Activated T-cell treated with anti-CD3 and anti-CD28 coated beads, Interleukin-2, amount 50 U/mL, for 4 hours (primary cell): ENCODE measurements at regions not wholly inside any gene's neighbourhood (a gene's known extent, or its start where the extent isn't known, plus 50 kb on each side); places are given as distances from the start of the nearest gene placed in this dataset.
A peak's percentile ranks its signal among the peaks of the same experiment; 100 is the strongest.
"Not testable (repeated sequence)": the region's sequence is repeated elsewhere in the genome, so short reads cannot be mapped to it uniquely, and the experiment has no call there.

Source experiments
- ATAC-seq, 2 donors: fragments of 200-7000 bp; cut with Tn5 transposase; one replicate each; pipeline ENCODE4 v1.10.0; 2021
- DNase-seq: peaks from one replicate; pipeline ENCODE4 v3.0.0-alpha.2; 2020
- H3K27me3 Mint-ChIP-seq: one replicate; pipeline ENCODE4 v1.8.0; 2021; ENCODE audit warnings: low read depth, mixed read lengths
- H3K36me3 Mint-ChIP-seq: one replicate; pipeline ENCODE4 v1.8.0; 2022; ENCODE audit warnings: mixed read lengths; ENCODE audit not compliant: insufficient read depth
- H3K4me1 Mint-ChIP-seq: one replicate; pipeline ENCODE4 v1.8.0; 2021; ENCODE audit warnings: low read depth, mixed read lengths
- H3K4me3 Mint-ChIP-seq: one replicate; pipeline ENCODE4 v1.8.0; 2021; ENCODE audit warnings: mild to moderate bottlenecking, moderate library complexity, mixed read lengths
- H3K9me3 Mint-ChIP-seq: one replicate; pipeline ENCODE4 v1.8.0; 2021; ENCODE audit warnings: mixed read lengths

DNA sequence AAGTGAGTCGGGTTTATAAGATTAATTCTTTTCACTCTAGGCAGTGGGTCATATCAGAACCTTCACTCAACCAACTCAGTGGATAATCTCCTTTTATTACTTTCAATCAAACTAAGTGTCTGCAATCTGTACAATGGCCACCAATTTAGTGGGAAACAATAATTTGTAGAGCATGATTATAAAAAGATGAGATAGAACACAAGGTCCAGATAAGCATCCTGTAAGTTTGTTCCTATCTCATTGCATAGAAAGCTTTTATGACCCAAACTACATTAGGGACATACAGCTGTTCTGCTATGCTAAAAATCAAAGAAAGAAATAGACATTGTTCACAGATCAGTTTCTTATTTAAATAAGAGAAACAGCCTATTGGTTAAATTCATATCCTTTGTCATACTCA, 341.4 kb upstream of the PSMD7 start:
- no peaks in the 10 kb centered on the region for H3K27me3 Mint-ChIP-seq
- no peaks in the 10 kb centered on the region for H3K9me3 Mint-ChIP-seq
- H3K4me1 Mint-ChIP-seq = no peaks in the 10 kb centered on the region
- no peaks in the 10 kb centered on the region for H3K36me3 Mint-ChIP-seq
- DNase-seq (no peak), ATAC-seq (no peak)
- H3K4me3 Mint-ChIP-seq = no peak overlapping the region

DNA sequence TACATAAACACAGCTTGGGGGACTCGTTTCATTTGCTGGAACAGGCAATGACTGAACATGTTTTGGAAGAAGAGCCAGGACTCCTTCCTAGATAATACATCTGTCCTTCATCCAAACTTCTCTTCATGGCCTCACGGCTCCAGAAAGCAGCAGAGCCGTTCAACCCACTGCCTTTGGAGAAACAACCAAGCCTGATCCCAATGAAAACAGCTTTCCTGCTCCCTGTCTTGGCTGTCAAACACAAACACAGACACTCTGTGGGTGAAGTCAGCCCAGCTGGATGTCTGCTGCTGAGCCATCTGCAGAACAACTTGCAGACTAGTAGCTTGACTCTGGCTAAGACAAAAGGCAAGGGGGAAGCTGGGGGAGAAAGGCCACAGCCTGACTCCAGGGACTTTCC, 345.1 kb upstream of the PSMD7 start:
- H3K9me3 Mint-ChIP-seq = no peaks in the 10 kb centered on the region
- H3K4me1 Mint-ChIP-seq = no peaks in the 10 kb centered on the region
- no peaks in the 10 kb centered on the region for H3K36me3 Mint-ChIP-seq
- no peak for DNase-seq
- no peaks in the 10 kb centered on the region for H3K27me3 Mint-ChIP-seq
- no peak overlapping the region for H3K4me3 Mint-ChIP-seq
- no peak for ATAC-seq

DNA sequence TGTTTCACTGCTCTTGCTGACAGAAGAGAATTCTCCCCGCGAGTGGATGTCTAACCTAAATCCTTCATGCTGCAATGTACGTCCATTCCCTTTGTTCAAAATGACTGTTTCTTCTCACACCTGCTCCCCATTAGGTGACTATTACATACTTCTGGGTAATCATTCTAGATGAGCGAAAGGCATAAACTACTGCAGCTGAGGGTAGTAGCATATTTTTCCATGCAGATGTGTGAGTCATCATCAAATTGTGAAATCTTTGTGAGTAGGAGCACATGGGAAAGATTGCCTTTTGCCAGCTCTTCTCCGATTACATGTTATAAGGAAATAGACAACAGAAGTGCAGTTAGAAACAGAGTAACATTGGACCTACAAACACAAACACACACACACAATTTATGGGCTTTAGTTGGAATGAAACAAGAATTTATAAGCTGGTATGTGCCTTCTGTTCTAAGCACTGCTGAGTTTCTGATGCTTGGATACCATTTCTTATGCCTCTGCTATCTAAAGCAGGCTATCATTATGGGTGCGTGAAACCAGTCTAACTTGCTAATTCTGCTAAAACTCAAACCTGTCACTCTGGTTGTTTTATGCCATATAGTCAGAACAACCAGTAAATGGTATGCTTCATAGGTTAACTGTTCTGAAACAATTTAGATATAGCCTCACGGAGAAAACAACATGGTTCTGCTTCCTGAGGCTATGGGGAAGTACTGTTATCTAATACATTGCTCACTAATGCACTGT, 346.9 kb upstream of the PSMD7 start:
- Mint-ChIP-seq H3K9me3 (no peaks in the 10 kb centered on the region), H3K4me3 (no peak overlapping the region), H3K36me3 (no peaks in the 10 kb centered on the region), H3K27me3 (no peaks in the 10 kb centered on the region), H3K4me1 (no peaks in the 10 kb centered on the region)
- ATAC-seq (no peak), DNase-seq (no peak)

DNA sequence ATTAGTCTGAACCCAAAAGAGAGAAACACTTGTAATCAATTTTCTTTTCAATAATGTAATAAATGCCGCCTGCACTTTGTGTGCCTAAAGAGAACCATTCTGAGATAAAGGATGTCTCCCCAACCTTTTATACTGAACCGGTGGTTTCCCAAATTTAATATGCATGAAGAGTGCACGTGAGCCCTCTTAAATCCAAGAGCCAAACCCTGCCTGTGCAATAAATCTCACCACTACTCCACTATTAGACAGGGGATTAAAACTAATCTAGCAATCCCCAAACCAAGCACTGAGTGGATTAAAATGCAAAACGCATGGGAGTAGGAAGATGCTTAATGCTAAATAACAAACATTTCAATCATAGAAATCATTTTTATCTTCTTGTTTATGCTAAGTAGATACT, 351.0 kb upstream of the PSMD7 start:
- ATAC-seq (no peak), DNase-seq (no peak)
- Mint-ChIP-seq H3K36me3 (no peaks in the 10 kb centered on the region), H3K4me3 (no peak overlapping the region), H3K27me3 (no peaks in the 10 kb centered on the region), H3K9me3 (no peaks in the 10 kb centered on the region), H3K4me1 (no peaks in the 10 kb centered on the region)

DNA sequence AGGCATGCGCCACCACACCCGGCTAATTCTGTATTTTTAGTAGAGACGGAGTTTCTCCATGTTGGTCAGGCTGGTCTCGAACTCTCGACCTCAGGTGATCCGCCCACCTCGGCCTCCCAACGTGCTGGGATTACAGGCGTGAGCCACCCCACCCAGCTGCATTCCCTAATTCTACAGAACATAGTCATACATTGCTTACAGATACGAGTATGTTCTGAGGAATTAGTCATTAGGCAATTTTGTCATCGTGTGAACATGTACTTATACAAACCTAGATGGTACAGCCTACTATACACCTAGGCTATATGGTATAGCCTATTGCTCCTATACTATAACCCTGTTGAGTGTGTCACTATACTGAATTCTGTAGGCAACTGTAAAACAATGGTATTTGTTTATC, 353.4 kb upstream of the PSMD7 start:
- not testable (repeated sequence) for ATAC-seq, H3K36me3 Mint-ChIP-seq, H3K27me3 Mint-ChIP-seq, H3K4me3 Mint-ChIP-seq, H3K9me3 Mint-ChIP-seq, DNase-seq, H3K4me1 Mint-ChIP-seq

DNA sequence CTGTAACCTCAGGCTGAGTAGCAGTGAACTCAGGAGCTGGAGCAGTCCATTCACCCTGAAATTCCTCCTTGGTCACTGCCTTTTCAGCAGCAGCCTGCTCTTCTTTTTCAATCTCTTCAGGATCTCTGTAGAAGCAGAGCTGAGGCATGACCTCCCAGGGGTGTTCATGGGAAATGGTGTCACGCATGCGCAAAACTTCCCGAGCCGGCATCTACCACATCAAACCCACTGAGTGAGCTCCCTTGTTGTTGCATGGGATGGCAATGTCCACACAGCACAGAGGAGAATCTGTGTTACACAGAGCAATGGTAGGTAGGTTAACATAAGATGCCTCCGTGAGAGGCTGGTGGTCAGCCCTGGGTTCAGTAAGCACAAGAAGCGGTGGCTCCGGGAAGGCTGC, 355.8 kb upstream of the PSMD7 start:
- H3K27me3 Mint-ChIP-seq, H3K4me3 Mint-ChIP-seq, H3K36me3 Mint-ChIP-seq, H3K4me1 Mint-ChIP-seq, DNase-seq, ATAC-seq, H3K9me3 Mint-ChIP-seq: not testable (repeated sequence)

DNA sequence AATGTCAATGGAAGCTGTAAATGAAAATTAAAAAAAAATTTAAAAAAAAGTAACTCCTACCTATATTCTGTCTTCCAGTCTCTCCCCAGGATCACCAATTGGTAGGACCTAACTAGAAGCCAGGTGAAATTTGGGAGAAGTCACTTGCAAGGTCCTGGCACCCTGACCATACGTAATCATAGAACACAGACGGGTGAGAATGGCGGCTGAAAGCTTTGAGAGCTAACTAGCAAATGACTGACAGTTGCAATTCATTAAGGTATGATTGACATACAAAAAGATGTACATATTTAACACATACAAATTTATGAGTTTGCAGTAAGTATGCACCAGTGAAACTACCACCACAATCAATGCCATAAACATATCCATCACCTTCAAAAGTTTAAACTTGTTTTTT, 372.7 kb upstream of the PSMD7 start:
- Mint-ChIP-seq H3K36me3 (no peaks in the 10 kb centered on the region), H3K9me3 (peaks cover 10% of the 10 kb centered on the region), H3K4me3 (no peak overlapping the region), H3K27me3 (no peaks in the 10 kb centered on the region), H3K4me1 (no peaks in the 10 kb centered on the region)
- DNase-seq = no peak
- no peak for ATAC-seq

DNA sequence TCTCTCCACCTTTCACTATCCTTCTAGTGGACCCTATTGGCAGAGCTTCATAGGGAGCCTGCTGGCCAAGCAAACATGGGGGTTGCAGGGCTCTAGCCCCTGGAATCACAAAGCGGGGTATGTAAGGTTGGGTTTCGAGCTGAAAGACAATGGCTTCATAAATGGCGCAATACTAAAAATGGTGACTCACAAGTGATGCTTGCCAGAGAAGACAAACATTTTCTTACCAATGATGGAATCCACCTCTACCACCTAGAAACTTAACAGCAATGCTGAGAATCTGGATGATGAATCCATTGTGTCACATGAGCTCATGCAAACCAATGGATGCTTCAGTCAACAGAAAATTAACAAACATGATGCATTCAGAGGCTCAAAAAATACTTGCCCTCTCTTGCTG, 375.3 kb upstream of the PSMD7 start:
- H3K4me1 Mint-ChIP-seq = no peaks in the 10 kb centered on the region
- H3K27me3 Mint-ChIP-seq = no peaks in the 10 kb centered on the region
- no peaks in the 10 kb centered on the region for H3K36me3 Mint-ChIP-seq
- H3K4me3 Mint-ChIP-seq = no peak overlapping the region
- no peaks in the 10 kb centered on the region for H3K9me3 Mint-ChIP-seq
- ATAC-seq (no peak), DNase-seq (no peak)

DNA sequence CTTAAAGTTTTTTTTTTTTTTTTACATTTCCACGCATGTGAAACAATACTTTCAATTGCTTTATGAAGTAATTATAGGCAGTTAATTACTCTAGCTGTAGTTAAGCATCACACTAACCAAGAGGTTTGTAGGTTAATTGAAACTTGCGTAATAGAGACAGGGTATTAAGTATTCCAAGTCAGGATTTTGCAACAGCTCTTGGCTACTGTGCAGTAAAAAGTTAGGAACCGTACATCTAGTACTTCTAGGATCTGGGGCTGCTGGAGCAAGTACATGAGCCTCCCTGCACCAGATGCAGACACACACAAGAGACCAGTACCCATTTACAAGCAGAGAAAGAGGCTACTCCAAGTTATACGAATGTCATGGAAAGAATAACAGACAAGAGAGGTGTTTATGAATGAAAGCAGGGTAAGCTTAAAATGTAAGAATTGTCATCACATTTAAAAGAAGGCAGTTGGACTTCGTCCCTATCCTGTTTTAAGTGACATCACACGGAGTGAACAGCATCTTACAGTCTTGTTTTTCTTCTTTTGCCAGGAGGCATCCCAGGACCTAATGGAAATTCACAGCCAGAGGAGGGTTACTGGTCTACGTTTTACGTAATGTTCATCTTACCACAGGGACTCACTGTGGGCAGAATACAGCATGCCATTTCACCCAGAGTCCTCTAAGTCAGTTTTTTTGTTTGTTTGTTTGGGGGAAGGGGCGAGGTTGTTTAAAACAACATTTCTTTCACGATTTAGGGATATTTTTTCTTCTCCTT, 379.6 kb upstream of the PSMD7 start:
- DNase-seq = no peak

DNA sequence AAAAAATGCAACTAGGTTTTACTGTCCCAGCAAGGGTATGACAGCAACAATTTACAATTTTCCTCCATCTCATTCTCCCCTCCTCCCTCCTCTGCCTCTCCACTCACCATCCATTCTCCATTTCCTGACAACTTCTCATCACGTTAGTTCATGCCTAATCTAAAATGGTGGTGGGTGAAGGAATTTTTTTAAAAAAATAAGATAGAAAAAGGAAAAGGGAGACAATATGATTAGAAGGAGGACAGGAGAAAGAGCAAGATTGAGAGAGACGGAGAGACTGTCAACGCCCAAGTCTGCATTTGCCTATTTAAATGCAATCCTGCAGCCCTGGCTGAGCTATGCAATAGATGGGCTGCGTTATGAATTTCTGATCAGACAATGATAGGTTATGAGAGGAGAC, 380.7 kb upstream of the PSMD7 start:
- ATAC-seq = no peak

More for the DNA sequence above, 379.6 kb upstream of the PSMD7 start:
- Mint-ChIP-seq H3K27me3 (peaks cover 2% of the 10 kb centered on the region), H3K4me3 (no peak overlapping the region), H3K4me1 (no peaks in the 10 kb centered on the region), H3K9me3 (no peaks in the 10 kb centered on the region), H3K36me3 (no peaks in the 10 kb centered on the region)
- no peak for ATAC-seq

DNA sequence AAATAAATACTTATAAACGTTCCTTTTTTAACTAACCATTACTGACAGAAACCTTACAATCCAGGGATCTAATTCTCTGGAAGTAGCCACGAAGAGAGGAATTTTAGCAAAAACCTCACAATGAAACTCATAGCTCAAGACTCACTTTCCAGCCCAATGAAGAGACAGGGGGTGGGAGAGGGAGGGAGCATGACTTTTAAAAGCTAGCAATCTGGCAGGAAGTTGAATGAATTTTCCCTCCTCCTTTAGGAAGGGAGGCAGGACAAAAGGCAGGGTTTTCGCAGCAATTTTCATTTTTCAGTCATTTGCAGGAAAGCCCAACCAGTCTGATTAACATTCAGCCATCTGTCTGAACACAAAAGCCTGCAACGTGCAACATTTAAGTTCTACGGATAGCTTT, 381.5 kb upstream of the PSMD7 start:
- H3K4me3 Mint-ChIP-seq = no peak overlapping the region
- no peak for ATAC-seq
- H3K4me1 Mint-ChIP-seq = no peaks in the 10 kb centered on the region
- H3K27me3 Mint-ChIP-seq = peaks cover 2% of the 10 kb centered on the region
- no peak for DNase-seq
- no peaks in the 10 kb centered on the region for H3K9me3 Mint-ChIP-seq
- H3K36me3 Mint-ChIP-seq = no peaks in the 10 kb centered on the region

More for the DNA sequence above, 380.7 kb upstream of the PSMD7 start:
- Mint-ChIP-seq H3K4me1 (no peaks in the 10 kb centered on the region), H3K27me3 (peaks cover 2% of the 10 kb centered on the region), H3K4me3 (no peak overlapping the region), H3K36me3 (no peaks in the 10 kb centered on the region), H3K9me3 (no peaks in the 10 kb centered on the region)
- DNase-seq = no peak

DNA sequence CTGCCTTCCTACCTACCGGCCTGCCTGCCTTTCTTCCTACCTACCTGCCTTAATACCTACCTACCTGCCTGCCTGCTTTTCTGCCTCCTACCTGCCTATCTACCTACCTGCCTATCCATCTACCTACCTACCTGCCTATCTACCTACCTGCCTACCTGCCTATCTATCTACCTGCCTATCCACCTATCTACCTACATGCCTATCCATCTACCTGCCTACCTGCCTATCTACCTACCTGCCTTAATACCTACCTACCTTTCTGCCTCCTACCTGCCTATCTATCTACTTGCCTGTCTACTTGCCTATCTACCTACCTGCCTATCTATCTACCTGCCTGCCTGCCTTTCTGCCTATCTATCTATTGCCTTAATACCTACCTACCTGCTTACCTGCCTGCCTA, 383.8 kb upstream of the PSMD7 start:
- H3K4me3 Mint-ChIP-seq = no peak overlapping the region
- DNase-seq (no peak), ATAC-seq (no peak)
- H3K27me3 Mint-ChIP-seq = peaks cover 2% of the 10 kb centered on the region
- H3K36me3 Mint-ChIP-seq = no peaks in the 10 kb centered on the region
- no peaks in the 10 kb centered on the region for H3K9me3 Mint-ChIP-seq
- H3K4me1 Mint-ChIP-seq = no peaks in the 10 kb centered on the region

DNA sequence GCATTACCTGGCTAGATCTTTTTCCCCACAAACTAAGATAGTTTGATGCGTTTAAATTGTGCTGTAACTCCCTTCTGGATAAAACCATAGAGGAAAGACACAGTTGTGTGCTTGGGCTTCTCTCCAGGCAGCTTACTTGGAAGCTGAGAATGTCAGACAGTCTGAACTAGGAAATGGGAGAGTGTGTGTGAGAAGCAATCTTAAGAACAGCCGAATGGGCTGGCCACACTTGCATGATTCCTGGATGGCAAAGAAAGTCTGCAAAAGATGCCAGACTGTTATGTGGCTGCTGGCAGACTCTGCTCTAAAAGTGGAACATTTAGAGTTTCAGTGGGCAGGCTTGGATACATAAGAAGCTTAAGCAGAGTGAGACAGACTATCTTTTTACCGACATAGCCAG, 384.3 kb upstream of the PSMD7 start:
- DNase-seq (no peak), ATAC-seq (no peak)
- H3K36me3 Mint-ChIP-seq = no peaks in the 10 kb centered on the region
- no peak overlapping the region for H3K4me3 Mint-ChIP-seq
- no peaks in the 10 kb centered on the region for H3K9me3 Mint-ChIP-seq
- no peaks in the 10 kb centered on the region for H3K4me1 Mint-ChIP-seq
- H3K27me3 Mint-ChIP-seq = peaks cover 2% of the 10 kb centered on the region

DNA sequence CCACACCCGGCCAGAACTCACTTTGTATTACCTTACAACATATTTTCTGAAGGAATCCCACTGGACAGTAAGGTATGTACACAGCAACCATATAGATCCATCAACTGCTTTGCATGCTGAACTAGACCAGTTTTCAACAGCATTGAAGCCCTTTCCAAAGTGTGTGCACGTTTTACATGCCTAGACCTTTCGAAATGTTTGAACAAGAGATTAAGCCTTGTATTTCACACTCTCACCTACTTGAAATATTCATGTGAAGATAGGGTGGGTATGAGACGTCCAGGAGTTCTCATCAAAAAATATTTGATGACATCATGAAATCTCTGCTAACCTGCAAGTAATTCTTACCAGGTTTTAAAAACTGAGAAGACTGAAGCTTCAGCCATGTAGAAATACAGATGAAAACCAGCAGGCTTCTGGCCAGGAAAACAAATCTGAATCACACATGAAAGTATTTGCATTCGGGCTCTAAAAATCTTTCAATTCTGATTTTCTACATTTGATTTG, 387.0 kb upstream of the PSMD7 start:
- H3K27me3 Mint-ChIP-seq = no peaks in the 10 kb centered on the region
- no peaks in the 10 kb centered on the region for H3K36me3 Mint-ChIP-seq
- no peak for ATAC-seq
- H3K9me3 Mint-ChIP-seq = no peaks in the 10 kb centered on the region
- H3K4me1 Mint-ChIP-seq = no peaks in the 10 kb centered on the region
- no peak for DNase-seq
- H3K4me3 Mint-ChIP-seq = no peak overlapping the region

DNA sequence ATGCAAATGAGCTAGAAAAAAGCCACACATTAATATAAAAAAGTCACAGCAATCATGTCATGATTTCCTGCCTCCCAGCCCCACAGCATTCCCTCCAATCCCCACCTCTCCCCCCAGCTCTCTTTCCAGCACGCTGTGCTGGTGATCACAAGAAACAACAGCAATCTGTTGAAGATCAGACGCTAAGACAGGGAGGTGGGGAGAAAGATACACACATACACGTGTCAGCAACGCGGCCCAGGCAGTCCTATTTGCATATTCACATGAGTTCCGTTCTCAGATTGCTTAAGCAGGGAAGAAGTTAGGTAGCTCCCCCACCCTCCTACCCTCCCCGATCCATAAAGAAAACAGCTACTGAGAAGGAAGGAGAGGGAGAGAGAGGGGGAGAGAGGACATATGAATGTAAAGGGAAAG, 405.5 kb upstream of the PSMD7 start:
- DNase-seq (no peak), ATAC-seq (peak; percentile 30 to 52)
- Mint-ChIP-seq H3K4me3 (no peak overlapping the region), H3K27me3 (peaks cover 24% of the 10 kb centered on the region), H3K4me1 (peaks cover 6% of the 10 kb centered on the region), H3K36me3 (no peaks in the 10 kb centered on the region), H3K9me3 (no peaks in the 10 kb centered on the region)
